Liver (tissue), 8 donors: ENCODE measurements at regions not wholly inside any gene's neighbourhood (a gene's known extent, or its start where the extent isn't known, plus 50 kb on each side); places are given as distances from the start of the nearest gene placed in this dataset.

ENCODE experiments used
- DNase-seq: peaks from one replicate; pipeline ENCODE4 v3.0.0-alpha.2; 2017; ENCODE audit warnings: low spot score
- H3K27ac ChIP-seq, 2 donors: one replicate each; pipeline ENCODE4 v1.7.0; 2013; ENCODE audit warnings: inconsistent platforms in 2 of 2, low read length in 2 of 2, control low read depth in 1 of 2, low read depth in 1 of 2, mild to moderate bottlenecking in 1 of 2
- H3K27me3 ChIP-seq, 4 donors: one replicate each; pipeline versions ENCODE4 v1.6.1 to v1.7.0; 2013; ENCODE audit warnings: low read length in 3 of 4, inconsistent platforms in 1 of 4, mild to moderate bottlenecking in 1 of 4, moderate library complexity in 1 of 4; ENCODE audit not compliant: control insufficient read depth in 4 of 4, insufficient read depth in 4 of 4
- H3K36me3 ChIP-seq, 4 donors: one replicate each; pipeline versions ENCODE4 v1.6.1 to v1.7.0; 2013; ENCODE audit warnings: low read length in 3 of 4, mild to moderate bottlenecking in 3 of 4, low read depth in 1 of 4, moderate library complexity in 1 of 4; ENCODE audit not compliant: control insufficient read depth in 4 of 4, insufficient read depth in 3 of 4
- H3K4me1 ChIP-seq, 4 donors: one replicate each; pipeline versions ENCODE4 v1.6.1 to v1.7.0; 2013; ENCODE audit warnings: low read length in 3 of 4, mild to moderate bottlenecking in 3 of 4, moderate library complexity in 1 of 4; ENCODE audit not compliant: control insufficient read depth in 4 of 4, insufficient read depth in 4 of 4
- H3K4me3 ChIP-seq, 3 donors: one replicate each; pipeline versions ENCODE4 v1.6.1 to v1.7.0; 2013; ENCODE audit warnings: low read length in 3 of 3, control low read depth in 1 of 3, low read depth in 1 of 3, mild to moderate bottlenecking in 1 of 3
- H3K9ac ChIP-seq, 2 donors: one replicate each; pipeline ENCODE4 v1.7.0; 2013; ENCODE audit warnings: low read length in 2 of 2, mild to moderate bottlenecking in 2 of 2, moderate library complexity in 2 of 2, control low read depth in 1 of 2, low read depth in 1 of 2
- H3K9me3 ChIP-seq, 4 donors: one replicate each; pipeline versions ENCODE4 v1.6.1 to v1.7.0; 2013; ENCODE audit warnings: low read length in 3 of 4; ENCODE audit not compliant: control insufficient read depth in 4 of 4
- ATF3 ChIP-seq: IDR thresholded peaks from 2 replicates; pipeline ENCODE4 v1.6.1; 2016; ENCODE audit warnings: antibody characterized with exemption
- CTCF ChIP-seq: fragments of 150-350 bp; IDR thresholded peaks from 2 replicates; pipeline ENCODE4 v1.5.1; 2017; ENCODE audit warnings: improper control_type of control experiment, low read depth, low read length; ENCODE audit not compliant: missing input control
- EGR1 ChIP-seq, 2 donors: IDR thresholded peaks; 2 replicates each; pipeline ENCODE4 v1.6.1; 2016 to 2018; ENCODE audit warnings: antibody characterized with exemption in 2 of 2, low read depth in 2 of 2
- FOXA1 ChIP-seq: IDR thresholded peaks from 2 replicates; pipeline ENCODE4 v1.6.1; 2016; ENCODE audit warnings: antibody characterized with exemption
- FOXA2 ChIP-seq: IDR thresholded peaks from 2 replicates; pipeline ENCODE4 v1.6.1; 2016; ENCODE audit warnings: antibody characterized with exemption
- GABPA ChIP-seq, 2 donors: IDR thresholded peaks in 1 of 2; conservative IDR thresholded peaks in 1 of 2; 2 replicates each; pipeline ENCODE4 v1.6.1; 2016; ENCODE audit warnings: antibody characterized with exemption in 2 of 2, mild to moderate bottlenecking in 1 of 2, moderate library complexity in 1 of 2
- HNF4A ChIP-seq, 2 donors: conservative IDR thresholded peaks; 2 replicates each; pipeline ENCODE4 v1.6.1; 2016; ENCODE audit warnings: antibody characterized with exemption in 2 of 2, mild to moderate bottlenecking in 2 of 2
- HNF4G ChIP-seq: IDR thresholded peaks from 2 replicates; pipeline ENCODE4 v1.6.1; 2016; ENCODE audit warnings: antibody characterized with exemption
- JUND ChIP-seq, 2 donors: IDR thresholded peaks; 2 replicates each; pipeline ENCODE4 v1.6.1; 2016; ENCODE audit warnings: antibody characterized with exemption in 2 of 2
- MAX ChIP-seq: IDR thresholded peaks from 2 replicates; pipeline ENCODE4 v1.6.1; 2016; ENCODE audit warnings: antibody characterized with exemption
- NR2F2 ChIP-seq: IDR thresholded peaks from 2 replicates; pipeline ENCODE4 v1.6.1; 2016; ENCODE audit warnings: antibody characterized with exemption
- RAD21 ChIP-seq, 2 donors: IDR thresholded peaks; 2 replicates each; pipeline ENCODE4 v1.6.1; 2016; ENCODE audit warnings: antibody characterized with exemption in 2 of 2, mild to moderate bottlenecking in 2 of 2
- REST ChIP-seq: IDR thresholded peaks from 2 replicates; pipeline ENCODE4 v1.6.1; 2016; ENCODE audit warnings: antibody characterized with exemption, mild to moderate bottlenecking
- RXRA ChIP-seq, 2 donors: IDR thresholded peaks; 2 replicates each; pipeline ENCODE4 v1.6.1; 2017 to 2018; ENCODE audit warnings: antibody characterized with exemption in 2 of 2, mild to moderate bottlenecking in 1 of 2
- SP1 ChIP-seq: IDR thresholded peaks from 2 replicates; pipeline ENCODE4 v1.6.1; 2018; ENCODE audit warnings: antibody characterized with exemption, mild to moderate bottlenecking
- TAF1 ChIP-seq: conservative IDR thresholded peaks from 2 replicates; pipeline ENCODE4 v1.6.1; 2016; ENCODE audit warnings: antibody characterized with exemption, mild to moderate bottlenecking
- YY1 ChIP-seq: IDR thresholded peaks from 2 replicates; pipeline ENCODE4 v1.6.1; 2016; ENCODE audit warnings: antibody characterized with exemption, mild to moderate bottlenecking
- ZBTB33 ChIP-seq: IDR thresholded peaks from 2 replicates; pipeline ENCODE4 v1.6.1; 2016; ENCODE audit warnings: antibody characterized with exemption
- WGBS: extraction: QIAGEN DNeasy Blood & Tissue Kit; methylation state at CpG from one replicate; pipeline ENCODE4 v1.1.7; 2013; 5-methylcytosine and 5-hydroxymethylcytosine counted together
- donor health status: healthy.
- donor health status: healthy.
- donor health status: healthy.
- donor health status: healthy.
- donor health status: healthy.

- H3K36me3 ChIP-seq, result no peaks in the 10 kb centered on the region
- H3K27me3 ChIP-seq, result no peaks in the 10 kb centered on the region
- no peak for DNase-seq
- no peak overlapping the region for H3K4me3 ChIP-seq
- no peak overlapping the region for H3K9ac ChIP-seq
- WGBS, result 73% methylated on average over 3 of the region's 3 CpGs
- no peak overlapping the region for H3K27ac ChIP-seq
- no peaks in the 10 kb centered on the region for H3K4me1 ChIP-seq
- H3K9me3 ChIP-seq, result no peaks in the 10 kb centered on the region
- TF ChIP-seq ZBTB33, result no peak
- TF ChIP-seq REST, result no peak
- TF ChIP-seq HNF4A (conservative IDR thresholded peaks at IDR 0.05), result no peak
- TF ChIP-seq YY1, result no peak
- TF ChIP-seq FOXA1, result no peak
- no peak for TF ChIP-seq RXRA (IDR thresholded peaks at IDR 0.05)
- no peak for TF ChIP-seq EGR1 (IDR thresholded peaks at IDR 0.05; ENCODE audit: low read depth in 2 of 2)
- no peak for TF ChIP-seq SP1
- no peak for TF ChIP-seq MAX
- no peak for TF ChIP-seq RAD21 (IDR thresholded peaks at IDR 0.05)
- no peak for TF ChIP-seq ATF3
- no peak for TF ChIP-seq TAF1
- TF ChIP-seq NR2F2, result no peak
- no peak for TF ChIP-seq CTCF
These were observed 187.2 kb downstream of the MEX3B start for GRCh38 chr15:81858586-81858985.

GRCh38 chr15:81858136-81858535 is 187.7 kb downstream of the MEX3B start:
- no peaks in the 10 kb centered on the region for H3K27me3 ChIP-seq
- DNase-seq, result no peak
- H3K4me1 ChIP-seq, result no peaks in the 10 kb centered on the region
- no peaks in the 10 kb centered on the region for H3K9me3 ChIP-seq
- TF ChIP-seq EGR1 (IDR thresholded peaks at IDR 0.05; ENCODE audit: low read depth in 2 of 2) (no peak), MAX (no peak), HNF4A (conservative IDR thresholded peaks at IDR 0.05) (peak; percentile 50 to 68), ZBTB33 (no peak), FOXA2 (no peak), RXRA (IDR thresholded peaks at IDR 0.05) (no peak), GABPA (IDR thresholded peaks at IDR 0.05 in 1 of 2, conservative IDR thresholded peaks at IDR 0.05 in 1 of 2) (no peak), CTCF (no peak), YY1 (no peak), HNF4G (no peak), TAF1 (no peak), FOXA1 (no peak), ATF3 (peak; percentile 36), JUND (IDR thresholded peaks at IDR 0.05) (no peak), NR2F2 (no peak)
- no peak overlapping the region for H3K27ac ChIP-seq
- H3K9ac ChIP-seq, result no peak overlapping the region
- 73% methylated on average over 6 of the region's 6 CpGs for WGBS
- H3K36me3 ChIP-seq, result no peaks in the 10 kb centered on the region
- no peak overlapping the region for H3K4me3 ChIP-seq
